ENCODE measurements at regions not wholly inside any gene's neighbourhood (a gene's known extent, or its start where the extent isn't known, plus 50 kb on each side); places are given as distances from the start of the nearest gene placed in this dataset.

- DNase-seq (ENCODE audit: low read depth, low spot score): no peak
Measured at GRCh38 chr4:100284129-100284880, 94.0 kb upstream of the DDIT4L start.

DNA sequence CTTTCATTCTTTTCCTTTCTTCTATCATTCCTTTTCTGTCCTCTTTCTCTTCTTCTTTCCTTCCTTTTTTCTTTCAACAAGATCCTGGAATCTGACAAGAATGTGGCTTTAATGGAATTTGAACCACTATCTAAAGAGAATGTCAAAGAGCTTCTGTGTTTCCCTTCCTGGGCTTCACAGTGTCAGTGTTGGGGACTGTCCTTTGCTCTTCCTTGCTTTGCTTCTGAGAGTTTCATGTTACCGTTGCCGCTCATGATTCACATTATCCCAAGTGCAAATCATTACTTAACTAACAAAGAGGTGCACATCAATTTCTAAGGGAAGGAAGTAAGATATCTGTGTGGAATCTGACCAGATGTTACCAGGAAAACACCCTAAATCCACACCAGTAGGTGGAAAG is 90.5 kb upstream of the DDIT4L start:
- DNase-seq (ENCODE audit: low read depth, low spot score): no peak

GRCh38 chr4:100278567-100278966 is 88.3 kb upstream of the DDIT4L start:
- no peak for DNase-seq (ENCODE audit: low read depth, low spot score)

DNA sequence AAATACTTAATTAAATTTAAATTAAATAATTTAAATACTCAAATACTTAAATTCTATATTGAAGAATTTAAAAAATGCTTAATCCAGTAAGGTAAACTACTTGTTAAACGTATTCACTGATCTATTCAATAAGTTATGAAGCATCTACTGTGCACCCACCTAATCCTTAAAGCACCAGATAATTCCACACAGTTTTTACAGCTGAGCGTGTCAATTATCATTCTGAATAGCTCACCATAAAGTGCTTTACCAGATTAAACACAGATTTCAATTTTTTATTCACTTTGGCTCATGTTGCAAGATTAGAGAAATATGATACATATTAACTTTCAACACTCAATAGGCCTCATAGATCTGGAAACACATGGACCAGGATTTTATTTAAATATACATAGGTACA is 79.2 kb upstream of the DDIT4L start:
- DNase-seq (ENCODE audit: low read depth, low spot score): no peak

GRCh38 chr4:100268789-100269188 is 78.5 kb upstream of the DDIT4L start:
- DNase-seq (ENCODE audit: low read depth, low spot score): no peak

- no peak for DNase-seq (ENCODE audit: low read depth, low spot score)
Measured at GRCh38 chr4:100261346-100261745, 71.1 kb upstream of the DDIT4L start.

GRCh38 chr4:100258675-100259074 is 68.4 kb upstream of the DDIT4L start:
- no peak for DNase-seq (ENCODE audit: low read depth, low spot score)

DNA sequence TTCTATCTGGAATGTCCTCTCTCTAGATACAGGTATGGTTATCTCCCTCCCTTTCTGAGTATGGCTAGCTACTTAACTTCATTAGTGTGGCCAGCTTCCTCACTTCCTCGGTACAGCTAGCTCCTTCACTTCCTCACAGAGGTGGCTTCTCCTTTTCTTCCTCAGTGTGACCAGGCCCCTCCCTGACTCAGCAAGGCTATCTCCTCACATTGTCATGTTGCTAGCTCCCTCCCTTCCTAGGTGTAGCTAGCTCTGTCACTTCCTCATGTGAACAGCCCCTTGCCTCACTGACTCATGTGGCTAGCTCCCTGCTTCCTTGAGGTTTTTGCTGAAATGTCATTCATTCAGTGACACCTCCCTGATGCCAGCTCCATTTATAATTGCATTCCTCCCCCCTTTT is 67.3 kb upstream of the DDIT4L start:
- peak; percentile 7 for DNase-seq (ENCODE audit: low read depth, low spot score)

- DNase-seq (ENCODE audit: low read depth, low spot score): no peak
Measured at GRCh38 chr4:100254237-100254636, 64.0 kb upstream of the DDIT4L start.

DNA sequence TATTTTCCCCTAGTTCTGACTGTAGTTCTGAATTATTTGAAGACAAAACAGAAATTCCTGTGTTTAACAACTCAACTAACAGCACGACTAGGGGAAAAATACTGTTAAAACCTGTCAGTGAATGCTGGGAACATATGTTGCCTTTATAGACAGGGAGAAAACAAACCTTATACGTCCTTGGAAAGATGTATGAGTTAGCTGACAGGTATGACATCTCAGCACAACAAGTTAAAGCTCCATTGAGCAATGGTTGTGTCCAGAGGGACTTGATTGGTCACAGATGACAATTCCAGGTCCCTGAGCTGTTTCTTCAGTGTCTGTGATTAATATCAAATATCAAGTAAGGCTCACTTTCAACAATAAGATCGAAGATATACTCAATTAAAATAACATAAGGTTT is 58.2 kb upstream of the DDIT4L start:
- DNase-seq (ENCODE audit: low read depth, low spot score): no peak

GRCh38 chr4:100246697-100247096 is 56.4 kb upstream of the DDIT4L start:
- DNase-seq (ENCODE audit: low read depth, low spot score): no peak

DNA sequence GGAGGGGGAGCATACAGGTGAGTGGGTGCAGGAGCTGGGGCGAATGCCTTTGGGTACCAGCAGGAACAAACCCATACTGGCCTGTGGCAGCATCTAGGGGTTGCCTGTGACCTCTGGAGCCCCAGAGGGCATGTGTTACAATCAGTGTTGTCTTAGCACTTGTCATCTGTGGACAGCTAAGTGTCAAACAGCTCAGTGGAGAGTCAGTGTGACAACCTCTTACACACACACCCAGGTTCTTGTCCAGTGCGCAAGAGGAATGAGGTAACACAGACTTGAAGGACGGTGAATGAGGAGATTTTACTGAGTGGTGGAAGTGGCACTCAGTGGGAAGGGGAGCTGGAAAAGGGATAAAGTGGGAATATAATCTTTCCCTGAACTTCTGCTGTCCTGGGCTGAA is 54.1 kb upstream of the DDIT4L start:
- no peak for DNase-seq (ENCODE audit: low read depth, low spot score)
